Activated naive CD4-positive, alpha-beta T cell treated with anti-CD3 and anti-CD28 coated beads, Interleukin-2, amount 10 ng/mL, durations not matched to agents 7 days and 5 days (primary cell): ENCODE measurements at regions not wholly inside any gene's neighbourhood (a gene's known extent, or its start where the extent isn't known, plus 50 kb on each side); places are given as distances from the start of the nearest gene placed in this dataset.
"Not testable (repeated sequence)": the region's sequence is repeated elsewhere in the genome, so short reads cannot be mapped to it uniquely, and the experiment has no call there.

Experiments used
- CTCF ChIA-PET: fragments of 350-600 bp; sonication (Branson Sonifier 250); formaldehyde crosslinking; loops from one replicate; lab custom pipeline; 2021; ENCODE audit warnings: antibody characterized with exemption; lab: Charles Lee
- DNase-seq: peaks from one replicate; pipeline ENCODE4 v3.0.0-alpha.2; 2020
- H3K27ac Mint-ChIP-seq: one replicate; pipeline ENCODE4 v1.8.0; 2021; ENCODE audit warnings: mild to moderate bottlenecking, moderate library complexity, mixed read lengths
- H3K27me3 Mint-ChIP-seq: one replicate; pipeline ENCODE4 v1.8.0; 2021; ENCODE audit warnings: mild to moderate bottlenecking, mixed read lengths
- H3K36me3 Mint-ChIP-seq: one replicate; pipeline ENCODE4 v1.8.0; 2021; ENCODE audit warnings: mixed read lengths
- H3K4me1 Mint-ChIP-seq: one replicate; pipeline ENCODE4 v1.8.0; 2021; ENCODE audit warnings: mixed read lengths
- H3K4me3 Mint-ChIP-seq: one replicate; pipeline ENCODE4 v1.8.0; 2021; ENCODE audit warnings: mild to moderate bottlenecking, moderate library complexity, mixed read lengths
- H3K9me3 Mint-ChIP-seq: one replicate; pipeline ENCODE4 v1.8.0; 2021; ENCODE audit warnings: mixed read lengths

GRCh38 chr17:37824534-37825485 lies 80.0 kb upstream of the HNF1B start:
- no peak for DNase-seq
- H3K27ac Mint-ChIP-seq: no peak overlapping the region
- peaks cover 81% of the 10 kb centered on the region for H3K27me3 Mint-ChIP-seq
- no peaks in the 10 kb centered on the region for H3K36me3 Mint-ChIP-seq
- H3K4me3 Mint-ChIP-seq: no peak overlapping the region
- H3K4me1 Mint-ChIP-seq: peaks cover 22% of the 10 kb centered on the region
- CTCF ChIA-PET: no interaction called here
- H3K9me3 Mint-ChIP-seq: no peaks in the 10 kb centered on the region

GRCh38 chr17:37823996-37824395 lies 79.1 kb upstream of the HNF1B start:
- Mint-ChIP-seq H3K9me3 (no peaks in the 10 kb centered on the region), H3K4me3 (no peak overlapping the region), H3K36me3 (no peaks in the 10 kb centered on the region), H3K27ac (no peak overlapping the region), H3K27me3 (peaks cover 84% of the 10 kb centered on the region), H3K4me1 (peaks cover 24% of the 10 kb centered on the region)
- DNase-seq: no peak
- CTCF ChIA-PET: no interaction called here

- Mint-ChIP-seq H3K4me3 (no peak overlapping the region), H3K27me3 (peaks cover 62% of the 10 kb centered on the region), H3K4me1 (peaks cover 17% of the 10 kb centered on the region), H3K27ac (no peak overlapping the region), H3K36me3 (no peaks in the 10 kb centered on the region), H3K9me3 (no peaks in the 10 kb centered on the region)
- DNase-seq: no peak
- CTCF ChIA-PET: no interaction called here
These were observed 76.3 kb upstream of the HNF1B start for GRCh38 chr17:37820995-37821713.

- Mint-ChIP-seq H3K4me1 (peaks cover 17% of the 10 kb centered on the region), H3K4me3 (no peak overlapping the region), H3K36me3 (no peaks in the 10 kb centered on the region), H3K27me3 (peaks cover 58% of the 10 kb centered on the region), H3K9me3 (no peaks in the 10 kb centered on the region), H3K27ac (no peak overlapping the region)
- CTCF ChIA-PET: interaction anchor here (0.7 to 1.0 kb wide), 2 partner anchors 8 to 1885 kb away, joined by 3 read pairs; no protein-coding TSS in a partner anchor
- no peak for DNase-seq
These were observed 75.6 kb upstream of the HNF1B start for GRCh38 chr17:37820313-37820994.

GRCh38 chr17:37818689-37819088 lies 73.8 kb upstream of the HNF1B start:
- Mint-ChIP-seq H3K4me1 (peaks cover 17% of the 10 kb centered on the region), H3K27ac (no peak overlapping the region), H3K36me3 (no peaks in the 10 kb centered on the region), H3K4me3 (no peak overlapping the region), H3K9me3 (no peaks in the 10 kb centered on the region), H3K27me3 (peaks cover 61% of the 10 kb centered on the region)
- DNase-seq: no peak
- CTCF ChIA-PET: interaction anchor here (1.0 to 1.5 kb wide), 4 partner anchors 21 to 291 kb away, joined by 3 read pairs; no protein-coding TSS in a partner anchor

GRCh38 chr17:37816950-37817349 lies 72.1 kb upstream of the HNF1B start:
- no peak overlapping the region for H3K27ac Mint-ChIP-seq
- H3K4me3 Mint-ChIP-seq: no peak overlapping the region

GRCh38 chr17:37815536-37815935 lies 70.7 kb upstream of the HNF1B start:
- H3K36me3 Mint-ChIP-seq: no peaks in the 10 kb centered on the region
- no peaks in the 10 kb centered on the region for H3K9me3 Mint-ChIP-seq
- no peak overlapping the region for H3K4me3 Mint-ChIP-seq
- peaks cover 13% of the 10 kb centered on the region for H3K4me1 Mint-ChIP-seq
- CTCF ChIA-PET: interaction anchor here (0.6 to 2.8 kb wide), 18 partner anchors 9 to 442 kb away, joined by 3 to 15 read pairs (median 4); partner anchors contain the start of genes DDX52 and SYNRG
- H3K27ac Mint-ChIP-seq: no peak overlapping the region
- H3K27me3 Mint-ChIP-seq: peaks cover 47% of the 10 kb centered on the region
- no peak for DNase-seq

More at GRCh38 chr17:37816950-37817349, 72.1 kb upstream of the HNF1B start:
- H3K4me1 Mint-ChIP-seq: peaks cover 17% of the 10 kb centered on the region
- CTCF ChIA-PET: interaction anchor here (0.7 to 2.8 kb wide), 18 partner anchors 9 to 326 kb away, joined by 3 to 15 read pairs (median 4); partner anchors contain the start of genes DDX52 and SYNRG
- H3K36me3 Mint-ChIP-seq: no peaks in the 10 kb centered on the region
- peaks cover 58% of the 10 kb centered on the region for H3K27me3 Mint-ChIP-seq
- no peak for DNase-seq
- H3K9me3 Mint-ChIP-seq: no peaks in the 10 kb centered on the region

- no peaks in the 10 kb centered on the region for H3K9me3 Mint-ChIP-seq
- H3K27me3 Mint-ChIP-seq: peaks cover 37% of the 10 kb centered on the region
- no peak overlapping the region for H3K27ac Mint-ChIP-seq
- DNase-seq: no peak
- CTCF ChIA-PET: interaction anchor here (0.6 kb wide), 1 partner anchor 298 kb away, joined by 3 read pairs; no protein-coding TSS in a partner anchor
- H3K4me1 Mint-ChIP-seq: peaks cover 4% of the 10 kb centered on the region
- no peaks in the 10 kb centered on the region for H3K36me3 Mint-ChIP-seq
- no peak overlapping the region for H3K4me3 Mint-ChIP-seq
These were observed 68.9 kb upstream of the HNF1B start for GRCh38 chr17:37813751-37814150.

- CTCF ChIA-PET, H3K36me3 Mint-ChIP-seq, H3K4me3 Mint-ChIP-seq, H3K4me1 Mint-ChIP-seq, DNase-seq, H3K9me3 Mint-ChIP-seq, H3K27ac Mint-ChIP-seq: not testable (repeated sequence)
- H3K27me3 Mint-ChIP-seq: peaks cover 28% of the 10 kb centered on the region
These were observed 64.0 kb upstream of the HNF1B start for GRCh38 chr17:37808846-37809245.

GRCh38 chr17:37802712-37803416 lies 58.0 kb upstream of the HNF1B start:
- H3K27me3 Mint-ChIP-seq: peaks cover 51% of the 10 kb centered on the region
- H3K36me3 Mint-ChIP-seq: no peaks in the 10 kb centered on the region
- H3K9me3 Mint-ChIP-seq: no peaks in the 10 kb centered on the region
- CTCF ChIA-PET: no interaction called here
- no peak overlapping the region for H3K4me3 Mint-ChIP-seq
- H3K27ac Mint-ChIP-seq: no peak overlapping the region
- DNase-seq: no peak
- peaks cover 3% of the 10 kb centered on the region for H3K4me1 Mint-ChIP-seq

GRCh38 chr17:37802061-37802595 lies 57.3 kb upstream of the HNF1B start:
- Mint-ChIP-seq H3K27ac (no peak overlapping the region), H3K4me1 (peaks cover 3% of the 10 kb centered on the region), H3K27me3 (peaks cover 58% of the 10 kb centered on the region), H3K4me3 (no peak overlapping the region), H3K9me3 (no peaks in the 10 kb centered on the region), H3K36me3 (no peaks in the 10 kb centered on the region)
- CTCF ChIA-PET: no interaction called here
- DNase-seq: no peak

- CTCF ChIA-PET: no interaction called here
- peaks cover 67% of the 10 kb centered on the region for H3K27me3 Mint-ChIP-seq
These were observed 56.3 kb upstream of the HNF1B start for GRCh38 chr17:37801171-37801570.

GRCh38 chr17:37797206-37797605 lies 52.3 kb upstream of the HNF1B start:
- CTCF ChIA-PET: no interaction called here
- Mint-ChIP-seq H3K36me3 (no peaks in the 10 kb centered on the region), H3K4me1 (peaks cover 3% of the 10 kb centered on the region), H3K27ac (no peak overlapping the region), H3K4me3 (no peak overlapping the region), H3K9me3 (no peaks in the 10 kb centered on the region), H3K27me3 (peaks cover 74% of the 10 kb centered on the region)
- no peak for DNase-seq

More at GRCh38 chr17:37801171-37801570, 56.3 kb upstream of the HNF1B start:
- H3K9me3 Mint-ChIP-seq: no peaks in the 10 kb centered on the region
- peaks cover 3% of the 10 kb centered on the region for H3K4me1 Mint-ChIP-seq
- no peak for DNase-seq
- no peak overlapping the region for H3K4me3 Mint-ChIP-seq
- no peaks in the 10 kb centered on the region for H3K36me3 Mint-ChIP-seq
- no peak overlapping the region for H3K27ac Mint-ChIP-seq
